ENCODE measurements at regions not wholly inside any gene's neighbourhood (a gene's known extent, or its start where the extent isn't known, plus 50 kb on each side); places are given as distances from the start of the nearest gene placed in this dataset.
"Not testable (repeated sequence)": the region's sequence is repeated elsewhere in the genome, so short reads cannot be mapped to it uniquely, and the experiment has no call there.

GRCh38 chr3:181183764-181184163, 194.2 kb upstream of the DNAJC19 start:
- Mint-ChIP-seq H3K4me1 (ENCODE audit: unreplicated experiment) (no peaks in the 10 kb centered on the region), H3K4me3 (ENCODE audit: unreplicated experiment) (no peak overlapping the region), H3K27ac (ENCODE audit: unreplicated experiment) (no peak overlapping the region), H3K9me3 (ENCODE audit: unreplicated experiment) (no peaks in the 10 kb centered on the region), H3K27me3 (ENCODE audit: unreplicated experiment) (no peaks in the 10 kb centered on the region), H3K36me3 (ENCODE audit: low read depth, unreplicated experiment) (no peaks in the 10 kb centered on the region)
- TF ChIP-seq, protein P1, sequence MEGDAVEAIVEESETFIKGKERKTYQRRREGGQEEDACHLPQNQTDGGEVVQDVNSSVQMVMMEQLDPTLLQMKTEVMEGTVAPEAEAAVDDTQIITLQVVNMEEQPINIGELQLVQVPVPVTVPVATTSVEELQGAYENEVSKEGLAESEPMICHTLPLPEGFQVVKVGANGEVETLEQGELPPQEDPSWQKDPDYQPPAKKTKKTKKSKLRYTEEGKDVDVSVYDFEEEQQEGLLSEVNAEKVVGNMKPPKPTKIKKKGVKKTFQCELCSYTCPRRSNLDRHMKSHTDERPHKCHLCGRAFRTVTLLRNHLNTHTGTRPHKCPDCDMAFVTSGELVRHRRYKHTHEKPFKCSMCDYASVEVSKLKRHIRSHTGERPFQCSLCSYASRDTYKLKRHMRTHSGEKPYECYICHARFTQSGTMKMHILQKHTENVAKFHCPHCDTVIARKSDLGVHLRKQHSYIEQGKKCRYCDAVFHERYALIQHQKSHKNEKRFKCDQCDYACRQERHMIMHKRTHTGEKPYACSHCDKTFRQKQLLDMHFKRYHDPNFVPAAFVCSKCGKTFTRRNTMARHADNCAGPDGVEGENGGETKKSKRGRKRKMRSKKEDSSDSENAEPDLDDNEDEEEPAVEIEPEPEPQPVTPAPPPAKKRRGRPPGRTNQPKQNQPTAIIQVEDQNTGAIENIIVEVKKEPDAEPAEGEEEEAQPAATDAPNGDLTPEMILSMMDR (IDR thresholded peaks at IDR 0.05; ENCODE audit: unreplicated experiment): no peak
- no peak for DNase-seq (ENCODE audit: low spot score)

DNA sequence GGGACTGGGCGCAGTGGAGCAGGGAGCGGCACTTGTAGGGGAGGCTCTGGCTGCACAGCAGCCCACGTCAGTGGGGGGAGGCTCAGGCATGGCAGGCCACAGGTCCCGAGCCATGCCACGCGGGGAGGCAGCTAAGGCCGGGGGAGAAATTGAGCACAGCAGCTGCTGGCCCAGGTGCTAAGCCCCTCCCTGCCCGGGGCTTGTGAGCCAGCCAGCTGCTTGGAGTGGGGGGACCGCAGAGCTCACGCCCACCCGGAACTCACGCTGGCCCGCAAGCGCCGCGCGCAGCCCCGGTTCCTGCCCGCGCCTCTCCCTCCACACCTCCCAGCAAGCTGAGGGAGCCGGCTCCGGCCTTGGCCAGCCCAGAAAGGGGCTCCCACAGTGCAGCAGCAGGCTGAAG, 193.5 kb upstream of the DNAJC19 start:
- H3K27ac Mint-ChIP-seq (ENCODE audit: unreplicated experiment); H3K4me3 Mint-ChIP-seq (ENCODE audit: unreplicated experiment); H3K4me1 Mint-ChIP-seq (ENCODE audit: unreplicated experiment); H3K9me3 Mint-ChIP-seq (ENCODE audit: unreplicated experiment); H3K27me3 Mint-ChIP-seq (ENCODE audit: unreplicated experiment); H3K36me3 Mint-ChIP-seq (ENCODE audit: low read depth, unreplicated experiment); DNase-seq (ENCODE audit: low spot score): not testable (repeated sequence)

DNA sequence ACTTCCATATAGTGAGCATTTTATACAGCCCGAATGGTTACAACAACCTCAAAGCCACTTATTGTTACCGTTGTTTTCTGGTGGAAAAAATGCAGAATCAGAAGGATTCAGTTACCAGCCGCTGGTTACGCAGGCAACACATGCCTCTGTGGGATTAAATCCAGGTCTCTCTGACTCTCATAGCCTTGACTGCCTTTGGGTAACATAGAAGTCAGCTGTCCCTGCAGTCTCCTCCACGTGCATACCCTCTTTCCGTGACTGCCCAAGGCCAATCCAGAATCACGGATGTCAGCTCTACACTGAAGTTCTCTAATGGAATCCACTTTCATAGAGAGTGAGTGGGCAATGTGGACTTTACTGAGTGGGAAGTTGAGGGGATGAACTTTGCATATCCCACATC, 189.5 kb upstream of the DNAJC19 start:
- TF ChIP-seq, protein P1 (IDR thresholded peaks at IDR 0.05; ENCODE audit: unreplicated experiment): no peak

DNA sequence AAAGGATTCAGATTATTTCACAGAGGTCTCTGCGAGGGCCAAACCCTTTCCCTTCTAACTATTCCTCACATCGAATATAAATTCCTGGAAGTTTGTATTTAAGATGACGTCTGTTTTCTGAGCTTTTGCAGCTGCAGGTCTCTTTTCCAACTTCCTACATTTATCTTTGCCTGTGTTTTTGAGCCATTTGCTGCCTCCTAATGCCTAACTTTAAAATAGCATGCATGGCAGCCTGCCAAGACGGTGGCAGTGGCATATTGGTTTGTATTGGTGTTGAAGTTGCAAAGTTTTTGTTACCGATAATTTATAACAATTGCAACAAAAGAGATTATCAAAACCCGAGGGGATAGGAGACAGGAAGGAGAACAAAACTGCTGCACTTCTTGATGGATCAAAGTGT, 187.1 kb upstream of the DNAJC19 start:
- Mint-ChIP-seq H3K27ac (ENCODE audit: unreplicated experiment) (no peak overlapping the region), H3K9me3 (ENCODE audit: unreplicated experiment) (no peaks in the 10 kb centered on the region), H3K4me1 (ENCODE audit: unreplicated experiment) (no peaks in the 10 kb centered on the region), H3K36me3 (ENCODE audit: low read depth, unreplicated experiment) (no peaks in the 10 kb centered on the region), H3K27me3 (ENCODE audit: unreplicated experiment) (no peaks in the 10 kb centered on the region), H3K4me3 (ENCODE audit: unreplicated experiment) (no peak overlapping the region)
- peak; percentile 60 for DNase-seq (ENCODE audit: low spot score)
- TF ChIP-seq, protein P1 (IDR thresholded peaks at IDR 0.05; ENCODE audit: unreplicated experiment): peak; percentile 30

More for the DNA sequence above, 189.5 kb upstream of the DNAJC19 start:
- Mint-ChIP-seq H3K4me1 (ENCODE audit: unreplicated experiment) (no peaks in the 10 kb centered on the region), H3K27me3 (ENCODE audit: unreplicated experiment) (no peaks in the 10 kb centered on the region), H3K27ac (ENCODE audit: unreplicated experiment) (no peak overlapping the region), H3K4me3 (ENCODE audit: unreplicated experiment) (no peak overlapping the region), H3K36me3 (ENCODE audit: low read depth, unreplicated experiment) (no peaks in the 10 kb centered on the region), H3K9me3 (ENCODE audit: unreplicated experiment) (no peaks in the 10 kb centered on the region)
- DNase-seq (ENCODE audit: low spot score): no peak

DNA sequence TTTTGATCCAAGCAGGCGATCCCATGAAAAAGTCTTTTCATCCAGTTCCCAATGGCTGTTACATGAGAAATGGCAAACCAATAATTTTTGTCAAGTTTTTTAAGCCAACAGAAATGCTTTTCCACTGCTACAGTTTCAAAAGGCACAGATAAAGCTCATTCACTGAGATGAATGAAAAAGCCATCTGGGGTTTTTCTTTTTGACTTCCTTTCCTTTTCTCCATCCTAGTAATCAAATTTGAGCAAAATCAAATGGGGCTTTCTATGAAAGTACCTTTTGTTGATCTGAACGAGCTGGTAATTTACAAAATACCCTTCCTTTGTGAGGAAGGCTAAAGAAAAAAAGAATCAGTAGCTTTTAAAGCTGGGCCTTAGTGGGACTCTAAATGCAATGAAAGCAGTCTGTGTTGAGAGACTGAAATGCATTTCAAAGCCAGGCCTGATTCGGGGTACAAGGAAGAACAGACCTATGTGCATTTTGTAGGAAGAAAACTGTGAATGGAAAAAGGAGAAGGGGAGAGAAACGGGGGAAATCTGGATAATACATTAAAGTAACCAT, 185.2 kb upstream of the DNAJC19 start:
- Mint-ChIP-seq H3K27ac (ENCODE audit: unreplicated experiment) (no peak overlapping the region), H3K36me3 (ENCODE audit: low read depth, unreplicated experiment) (no peaks in the 10 kb centered on the region), H3K9me3 (ENCODE audit: unreplicated experiment) (no peaks in the 10 kb centered on the region), H3K27me3 (ENCODE audit: unreplicated experiment) (no peaks in the 10 kb centered on the region), H3K4me1 (ENCODE audit: unreplicated experiment) (no peaks in the 10 kb centered on the region), H3K4me3 (ENCODE audit: unreplicated experiment) (no peak overlapping the region)
- no peak for DNase-seq (ENCODE audit: low spot score)
- TF ChIP-seq, protein P1 (IDR thresholded peaks at IDR 0.05; ENCODE audit: unreplicated experiment): no peak
